ENCODE measurements at regions not wholly inside any gene's neighbourhood (a gene's known extent, or its start where the extent isn't known, plus 50 kb on each side); places are given as distances from the start of the nearest gene placed in this dataset.

- Histone ChIP-seq H3K9me3 (ENCODE audit: low read depth, low read length) (no peaks in the 10 kb centered on the region), H3K27ac (no peak overlapping the region), H3K9ac (ENCODE audit: insufficient read length) (no peak overlapping the region), H3K36me3 (ENCODE audit: insufficient read depth, low read length) (no peaks in the 10 kb centered on the region), H3K4me3 (no peak overlapping the region)
- no peak for DNase-seq (ENCODE audit: low read depth, low spot score)
- no peak for TF ChIP-seq POLR2AphosphoS5 (IDR thresholded peaks at IDR 0.05; ENCODE audit: borderline replicate concordance, low read depth, low read length)
- no peak for TF ChIP-seq FOXP2 (optimal IDR thresholded peaks at IDR 0.05; ENCODE audit: control extremely low read depth, extremely low read length, insufficient read depth)
- TF ChIP-seq EZH2 (IDR thresholded peaks at IDR 0.05), result no peak
Observed at GRCh38 chr6:130683761-130684517, 143.3 kb upstream of the SMLR1 start.

- Histone ChIP-seq H3K9ac (ENCODE audit: insufficient read length) (no peak overlapping the region), H3K9me3 (ENCODE audit: low read depth, low read length) (no peaks in the 10 kb centered on the region), H3K4me3 (no peak overlapping the region), H3K27ac (no peak overlapping the region), H3K36me3 (ENCODE audit: insufficient read depth, low read length) (no peaks in the 10 kb centered on the region)
- DNase-seq (ENCODE audit: low read depth, low spot score), result no peak
- no peak for TF ChIP-seq EZH2 (IDR thresholded peaks at IDR 0.05)
- no peak for TF ChIP-seq FOXP2 (optimal IDR thresholded peaks at IDR 0.05; ENCODE audit: control extremely low read depth, extremely low read length, insufficient read depth)
- TF ChIP-seq POLR2AphosphoS5 (IDR thresholded peaks at IDR 0.05; ENCODE audit: borderline replicate concordance, low read depth, low read length), result no peak
Observed at GRCh38 chr6:130692659-130693058, 134.5 kb upstream of the SMLR1 start.

DNA sequence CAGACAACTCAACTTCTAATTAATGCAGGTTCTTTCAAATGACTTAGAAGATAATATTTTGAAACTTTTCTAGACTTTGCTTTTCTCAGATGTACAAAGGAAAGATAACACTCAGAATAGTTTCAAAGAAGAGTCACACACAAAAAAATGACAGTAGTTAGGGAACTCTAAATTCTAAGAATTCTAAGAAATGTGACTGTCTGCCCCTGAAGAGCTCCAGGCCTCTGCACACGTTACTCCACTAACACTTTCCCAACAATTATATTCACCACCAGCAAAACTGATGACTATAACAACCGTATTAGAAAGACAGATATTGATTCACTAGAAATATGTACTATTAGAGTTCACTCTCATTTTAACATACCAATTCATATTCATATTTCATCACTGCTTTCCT is 133.3 kb upstream of the SMLR1 start:
- H3K9me3 ChIP-seq (ENCODE audit: low read depth, low read length), result no peaks in the 10 kb centered on the region
- no peak overlapping the region for H3K27ac ChIP-seq
- no peak for DNase-seq (ENCODE audit: low read depth, low spot score)
- H3K4me3 ChIP-seq, result no peak overlapping the region
- TF ChIP-seq POLR2AphosphoS5 (IDR thresholded peaks at IDR 0.05; ENCODE audit: borderline replicate concordance, low read depth, low read length) (no peak), FOXP2 (optimal IDR thresholded peaks at IDR 0.05; ENCODE audit: control extremely low read depth, extremely low read length, insufficient read depth) (no peak), EZH2 (IDR thresholded peaks at IDR 0.05) (no peak)
- no peak overlapping the region for H3K9ac ChIP-seq (ENCODE audit: insufficient read length)
- H3K36me3 ChIP-seq (ENCODE audit: insufficient read depth, low read length), result no peaks in the 10 kb centered on the region

- Histone ChIP-seq H3K36me3 (ENCODE audit: insufficient read depth, low read length) (no peaks in the 10 kb centered on the region), H3K9me3 (ENCODE audit: low read depth, low read length) (no peaks in the 10 kb centered on the region), H3K27ac (no peak overlapping the region), H3K4me3 (no peak overlapping the region), H3K9ac (ENCODE audit: insufficient read length) (no peak overlapping the region)
- no peak for TF ChIP-seq EZH2 (IDR thresholded peaks at IDR 0.05)
- TF ChIP-seq POLR2AphosphoS5 (IDR thresholded peaks at IDR 0.05; ENCODE audit: borderline replicate concordance, low read depth, low read length), result no peak
- TF ChIP-seq FOXP2 (optimal IDR thresholded peaks at IDR 0.05; ENCODE audit: control extremely low read depth, extremely low read length, insufficient read depth), result no peak
- DNase-seq (ENCODE audit: low read depth, low spot score), result no peak
Observed at GRCh38 chr6:130694606-130695005, 132.6 kb upstream of the SMLR1 start.

- Histone ChIP-seq H3K9ac (ENCODE audit: insufficient read length) (no peak overlapping the region), H3K4me3 (no peak overlapping the region), H3K9me3 (ENCODE audit: low read depth, low read length) (no peaks in the 10 kb centered on the region), H3K27ac (no peak overlapping the region), H3K36me3 (ENCODE audit: insufficient read depth, low read length) (no peaks in the 10 kb centered on the region)
- DNase-seq (ENCODE audit: low read depth, low spot score), result no peak
- TF ChIP-seq FOXP2 (optimal IDR thresholded peaks at IDR 0.05; ENCODE audit: control extremely low read depth, extremely low read length, insufficient read depth) (no peak), POLR2AphosphoS5 (IDR thresholded peaks at IDR 0.05; ENCODE audit: borderline replicate concordance, low read depth, low read length) (no peak), EZH2 (IDR thresholded peaks at IDR 0.05) (no peak)
Observed at GRCh38 chr6:130696806-130697205, 130.4 kb upstream of the SMLR1 start.

DNA sequence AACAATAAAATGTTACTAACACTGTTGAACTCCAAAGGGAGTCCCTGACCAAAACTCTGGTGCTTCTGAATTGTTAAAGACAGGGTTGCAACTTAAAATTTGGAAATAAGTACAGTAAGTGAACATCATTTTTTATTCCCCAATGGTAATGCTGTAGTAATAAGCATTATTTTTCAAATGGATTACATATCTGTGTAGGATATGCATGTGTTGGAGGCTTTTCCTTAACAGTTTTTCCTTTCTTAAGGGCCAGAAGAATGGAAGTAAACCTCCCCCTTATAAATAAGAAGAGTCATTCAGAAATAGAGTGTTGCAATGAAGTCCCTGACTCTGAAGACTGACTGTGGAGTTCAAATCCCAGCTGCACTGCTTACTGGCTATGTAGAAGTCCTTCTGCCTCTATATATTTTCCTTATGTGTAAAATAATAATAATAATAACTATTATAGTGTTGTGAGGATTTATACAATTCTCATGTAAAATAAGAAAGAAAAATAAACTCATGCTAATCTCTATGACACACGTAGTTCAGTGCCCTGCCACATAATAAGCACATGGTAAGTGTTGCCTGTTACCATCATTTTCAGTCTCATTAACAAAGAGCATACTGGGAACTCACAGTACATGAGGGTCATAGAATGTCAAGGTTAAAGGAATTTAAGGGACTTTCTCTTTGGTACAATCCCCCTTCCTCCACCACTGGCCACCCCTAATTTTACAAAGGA is 129.8 kb upstream of the SMLR1 start:
- DNase-seq (ENCODE audit: low read depth, low spot score), result no peak
- Histone ChIP-seq H3K27ac (no peak overlapping the region), H3K4me3 (peak overlapping the region; percentile 48)

GRCh38 chr6:130697995-130698535 is 129.1 kb upstream of the SMLR1 start:
- peak; percentile 26 for DNase-seq (ENCODE audit: low read depth, low spot score)
- H3K36me3 ChIP-seq (ENCODE audit: insufficient read depth, low read length), result no peaks in the 10 kb centered on the region
- H3K9ac ChIP-seq (ENCODE audit: insufficient read length), result no peak overlapping the region
- H3K4me3 ChIP-seq, result peak overlapping the region; percentile 48
- no peak overlapping the region for H3K27ac ChIP-seq
- TF ChIP-seq FOXP2 (optimal IDR thresholded peaks at IDR 0.05; ENCODE audit: control extremely low read depth, extremely low read length, insufficient read depth) (no peak), POLR2AphosphoS5 (IDR thresholded peaks at IDR 0.05; ENCODE audit: borderline replicate concordance, low read depth, low read length) (no peak)
- H3K9me3 ChIP-seq (ENCODE audit: low read depth, low read length), result no peaks in the 10 kb centered on the region

More for the DNA sequence above, 129.8 kb upstream of the SMLR1 start:
- no peaks in the 10 kb centered on the region for H3K9me3 ChIP-seq (ENCODE audit: low read depth, low read length)
- H3K9ac ChIP-seq (ENCODE audit: insufficient read length), result no peak overlapping the region
- no peak for TF ChIP-seq EZH2 (IDR thresholded peaks at IDR 0.05)
- no peak for TF ChIP-seq FOXP2 (optimal IDR thresholded peaks at IDR 0.05; ENCODE audit: control extremely low read depth, extremely low read length, insufficient read depth)
- no peak for TF ChIP-seq POLR2AphosphoS5 (IDR thresholded peaks at IDR 0.05; ENCODE audit: borderline replicate concordance, low read depth, low read length)
- no peaks in the 10 kb centered on the region for H3K36me3 ChIP-seq (ENCODE audit: insufficient read depth, low read length)

GRCh38 chr6:130699742-130700141 is 127.5 kb upstream of the SMLR1 start:
- TF ChIP-seq EZH2 (IDR thresholded peaks at IDR 0.05) (no peak), FOXP2 (optimal IDR thresholded peaks at IDR 0.05; ENCODE audit: control extremely low read depth, extremely low read length, insufficient read depth) (no peak), POLR2AphosphoS5 (IDR thresholded peaks at IDR 0.05; ENCODE audit: borderline replicate concordance, low read depth, low read length) (no peak)
- no peaks in the 10 kb centered on the region for H3K9me3 ChIP-seq (ENCODE audit: low read depth, low read length)

More at GRCh38 chr6:130699742-130700141, 127.5 kb upstream of the SMLR1 start:
- no peak overlapping the region for H3K27ac ChIP-seq
- H3K9ac ChIP-seq (ENCODE audit: insufficient read length), result no peak overlapping the region
- DNase-seq (ENCODE audit: low read depth, low spot score), result no peak
- no peak overlapping the region for H3K4me3 ChIP-seq
- H3K36me3 ChIP-seq (ENCODE audit: insufficient read depth, low read length), result no peaks in the 10 kb centered on the region
